Gastroesophageal sphincter (tissue), 4 donors: ENCODE measurements at regions not wholly inside any gene's neighbourhood (a gene's known extent, or its start where the extent isn't known, plus 50 kb on each side); places are given as distances from the start of the nearest gene placed in this dataset.

Source experiments
- ATAC-seq: fragments of 150-250 bp; one replicate; pipeline ENCODE4 v1.9.1; 2016; ENCODE audit warnings: mild to moderate bottlenecking, moderate library complexity
- H3K27ac ChIP-seq, 4 donors: fragments of 200-600 bp; sonication (generic) in 3 of 4; 1 replicate in 3 of 4; 2 replicates in 1 of 4; pipeline ENCODE4 v1.5.1; 2016 to 2019
- H3K27me3 ChIP-seq: fragments of 200-600 bp; sonication (generic); one replicate; pipeline ENCODE4 v1.5.1; 2019
- H3K36me3 ChIP-seq, 2 donors: fragments of 200-600 bp; sonication (generic); one replicate each; pipeline ENCODE4 v1.5.1; 2019; ENCODE audit warnings: control low read depth in 1 of 2
- H3K4me1 ChIP-seq, 3 donors: fragments of 200-600 bp; sonication (generic); 1 replicate in 2 of 3; 2 replicates in 1 of 3; pipeline ENCODE4 v1.5.1; 2016 to 2019; ENCODE audit warnings: control low read depth in 2 of 3
- H3K4me3 ChIP-seq, 2 donors: fragments of 200-600 bp; sonication (generic); one replicate each; pipeline ENCODE4 v1.5.1; 2019; ENCODE audit warnings: mild to moderate bottlenecking in 1 of 2, moderate library complexity in 1 of 2
- H3K9me3 ChIP-seq, 3 donors: fragments of 200-600 bp; sonication (generic); one replicate each; pipeline ENCODE4 v1.5.1; 2017 to 2019; ENCODE audit warnings: control low read depth in 2 of 3
- EP300 ChIP-seq: sonication (generic); formaldehyde crosslinking; IDR thresholded peaks from one replicate; pipeline ENCODE4 v1.6.1; 2017; ENCODE audit warnings: antibody characterized with exemption, mild to moderate bottlenecking
- POLR2A ChIP-seq, 2 donors: fragments of 450-650 bp; IDR thresholded peaks; one replicate each; pipeline ENCODE4 v1.6.1; 2017; ENCODE audit warnings: antibody characterized with exemption in 2 of 2, mild to moderate bottlenecking in 2 of 2, moderate library complexity in 1 of 2
- POLR2AphosphoS5 ChIP-seq: sonication (generic); formaldehyde crosslinking; IDR thresholded peaks from one replicate; pipeline ENCODE4 v1.6.1; 2017; ENCODE audit warnings: antibody characterized with exemption
- WGBS, 2 donors: methylation state at CpG; one replicate each; pipeline ENCODE4 v1.1.5; 2018; ENCODE audit warnings: low coverage in 1 of 2; 5-methylcytosine and 5-hydroxymethylcytosine counted together
- TF ChIP-seq, protein P1 (sequence below), 4 experiments: fragments of 200-600 bp in 2 of 4; fragments of 450-650 bp in 2 of 4; sonication (generic) in 1 of 4; IDR thresholded peaks; one replicate each; pipeline ENCODE4 v1.5.1; 2017 to 2019; ENCODE audit warnings: antibody characterized with exemption in 4 of 4, mild to moderate bottlenecking in 2 of 4, moderate library complexity in 2 of 4

GRCh38 chr11:127358160-127358559 is 357.6 kb upstream of the KIRREL3 start:
- no peaks in the 10 kb centered on the region for H3K4me1 ChIP-seq
- no peaks in the 10 kb centered on the region for H3K9me3 ChIP-seq
- peaks cover 6% of the 10 kb centered on the region for H3K27me3 ChIP-seq
- ATAC-seq = no peak
- H3K27ac ChIP-seq = no peak overlapping the region
- H3K36me3 ChIP-seq = no peaks in the 10 kb centered on the region
- no peak overlapping the region for H3K4me3 ChIP-seq
- WGBS, 2 donors = 80 to 87% methylated on average over 6 to 7 of the region's 7 CpGs
- TF ChIP-seq, protein P1, sequence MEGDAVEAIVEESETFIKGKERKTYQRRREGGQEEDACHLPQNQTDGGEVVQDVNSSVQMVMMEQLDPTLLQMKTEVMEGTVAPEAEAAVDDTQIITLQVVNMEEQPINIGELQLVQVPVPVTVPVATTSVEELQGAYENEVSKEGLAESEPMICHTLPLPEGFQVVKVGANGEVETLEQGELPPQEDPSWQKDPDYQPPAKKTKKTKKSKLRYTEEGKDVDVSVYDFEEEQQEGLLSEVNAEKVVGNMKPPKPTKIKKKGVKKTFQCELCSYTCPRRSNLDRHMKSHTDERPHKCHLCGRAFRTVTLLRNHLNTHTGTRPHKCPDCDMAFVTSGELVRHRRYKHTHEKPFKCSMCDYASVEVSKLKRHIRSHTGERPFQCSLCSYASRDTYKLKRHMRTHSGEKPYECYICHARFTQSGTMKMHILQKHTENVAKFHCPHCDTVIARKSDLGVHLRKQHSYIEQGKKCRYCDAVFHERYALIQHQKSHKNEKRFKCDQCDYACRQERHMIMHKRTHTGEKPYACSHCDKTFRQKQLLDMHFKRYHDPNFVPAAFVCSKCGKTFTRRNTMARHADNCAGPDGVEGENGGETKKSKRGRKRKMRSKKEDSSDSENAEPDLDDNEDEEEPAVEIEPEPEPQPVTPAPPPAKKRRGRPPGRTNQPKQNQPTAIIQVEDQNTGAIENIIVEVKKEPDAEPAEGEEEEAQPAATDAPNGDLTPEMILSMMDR (IDR thresholded peaks at IDR 0.05) = no peak
- TF ChIP-seq POLR2AphosphoS5 = no peak
- TF ChIP-seq EP300 = no peak
- TF ChIP-seq POLR2A (IDR thresholded peaks at IDR 0.05) = no peak

DNA sequence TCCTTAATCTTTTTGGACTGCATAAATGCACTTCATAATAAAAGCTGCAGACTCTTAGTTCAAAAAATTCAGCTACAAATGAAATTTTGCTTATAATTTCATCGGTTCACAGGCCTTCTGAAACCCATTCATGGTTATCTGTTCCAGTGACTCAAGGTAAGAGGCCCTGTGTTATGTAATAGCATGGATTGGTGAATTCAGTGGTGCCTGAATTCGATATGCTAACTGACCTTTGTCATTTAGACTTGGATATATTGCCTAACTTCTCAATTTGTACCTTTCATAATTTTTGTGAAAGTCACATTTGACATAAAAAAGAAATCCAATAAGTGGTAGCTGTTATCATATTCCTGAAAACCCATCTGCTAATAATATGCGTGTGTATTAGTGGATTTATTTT is 349.9 kb upstream of the KIRREL3 start:
- TF ChIP-seq EP300 = no peak
- TF ChIP-seq, protein P1 (IDR thresholded peaks at IDR 0.05) = no peak
- no peak for TF ChIP-seq POLR2AphosphoS5
- no peak for TF ChIP-seq POLR2A (IDR thresholded peaks at IDR 0.05)
- H3K9me3 ChIP-seq = peaks cover 0 to 13% (median 0%) of the 10 kb centered on the region in 3 donors
- 73 to 80% methylated on average over 3 of the region's 3 CpGs for WGBS, 2 donors
- peaks cover 1% of the 10 kb centered on the region for H3K27me3 ChIP-seq
- H3K4me3 ChIP-seq = no peak overlapping the region
- no peak overlapping the region for H3K27ac ChIP-seq
- H3K4me1 ChIP-seq = no peaks in the 10 kb centered on the region
- H3K36me3 ChIP-seq = no peaks in the 10 kb centered on the region
- ATAC-seq = no peak

GRCh38 chr11:127345819-127346459 is 345.4 kb upstream of the KIRREL3 start:
- Histone ChIP-seq H3K27me3 (peaks cover 10% of the 10 kb centered on the region), H3K4me1 (no peaks in the 10 kb centered on the region), H3K36me3 (no peaks in the 10 kb centered on the region), H3K27ac (no peak overlapping the region), H3K9me3 (peaks cover 0 to 13% (median 0%) of the 10 kb centered on the region in 3 donors), H3K4me3 (peak overlapping the region in 1 of 2 donors; percentile 22)
- 29% methylated on average over 12 of the region's 12 CpGs for WGBS, 2 donors
- no peak for TF ChIP-seq EP300
- TF ChIP-seq, protein P1 (IDR thresholded peaks at IDR 0.05) = peak; percentile 23 to 67 (median 30)
- no peak for ATAC-seq

GRCh38 chr11:127340438-127340837 is 339.9 kb upstream of the KIRREL3 start:
- no peak for ATAC-seq
- WGBS, 2 donors = 67 to 75% methylated on average over 1 of the region's 1 CpG
- H3K27me3 ChIP-seq = peaks cover 9% of the 10 kb centered on the region
- H3K4me3 ChIP-seq = no peak overlapping the region
- H3K36me3 ChIP-seq = no peaks in the 10 kb centered on the region
- no peaks in the 10 kb centered on the region for H3K9me3 ChIP-seq
- H3K27ac ChIP-seq = no peak overlapping the region
- TF ChIP-seq POLR2A (IDR thresholded peaks at IDR 0.05) (no peak), POLR2AphosphoS5 (no peak), EP300 (no peak)
- TF ChIP-seq, protein P1 (IDR thresholded peaks at IDR 0.05) = no peak
- H3K4me1 ChIP-seq = no peaks in the 10 kb centered on the region

GRCh38 chr11:127339376-127339775 is 338.8 kb upstream of the KIRREL3 start:
- Histone ChIP-seq H3K36me3 (no peaks in the 10 kb centered on the region), H3K27ac (no peak overlapping the region), H3K9me3 (no peaks in the 10 kb centered on the region), H3K4me3 (no peak overlapping the region), H3K27me3 (no peaks in the 10 kb centered on the region), H3K4me1 (no peaks in the 10 kb centered on the region)
- no peak for TF ChIP-seq EP300
- WGBS, 2 donors = 82 to 100% methylated on average over 1 of the region's 1 CpG
- ATAC-seq = no peak
